Urothelium cell line (cell line): ENCODE measurements at regions not wholly inside any gene's neighbourhood (a gene's known extent, or its start where the extent isn't known, plus 50 kb on each side); places are given as distances from the start of the nearest gene placed in this dataset.
"Not testable (repeated sequence)": the region's sequence is repeated elsewhere in the genome, so short reads cannot be mapped to it uniquely, and the experiment has no call there.

ENCODE experiments used
- DNase-seq: peaks from one replicate; pipeline ENCODE4 v3.0.0; 2011; ENCODE audit warnings: low spot score, mixed read lengths
- FAIRE-seq: peaks from 2 replicates; lab custom pipeline; 2011; peaks lifted over from hg19 to GRCh38; lab: Jason Lieb, UNC

GRCh38 chr1:64358692-64359091 lies 111.2 kb upstream of the CACHD1 start:
- DNase-seq (no peak), FAIRE-seq (no peak)

- DNase-seq (no peak), FAIRE-seq (no peak)
These were observed 108.0 kb upstream of the CACHD1 start for GRCh38 chr1:64361974-64362373.

- FAIRE-seq, result no peak
- no peak for DNase-seq
These were observed 106.8 kb upstream of the CACHD1 start for GRCh38 chr1:64363111-64363510.

GRCh38 chr1:64363616-64364015 lies 106.3 kb upstream of the CACHD1 start:
- no peak for DNase-seq
- no peak for FAIRE-seq

GRCh38 chr1:64366821-64367220 lies 103.1 kb upstream of the CACHD1 start:
- FAIRE-seq (no peak), DNase-seq (no peak)

- DNase-seq, result no peak
- no peak for FAIRE-seq
These were observed 101.6 kb upstream of the CACHD1 start for GRCh38 chr1:64368344-64368743.

GRCh38 chr1:64378826-64379225 lies 91.1 kb upstream of the CACHD1 start:
- FAIRE-seq (no peak), DNase-seq (no peak)

- no peak for FAIRE-seq
- no peak for DNase-seq
These were observed 82.3 kb upstream of the CACHD1 start for GRCh38 chr1:64387389-64388285.

GRCh38 chr1:64388336-64388735 lies 81.6 kb upstream of the CACHD1 start:
- FAIRE-seq (no peak), DNase-seq (no peak)

GRCh38 chr1:64392109-64392508 lies 77.8 kb upstream of the CACHD1 start:
- FAIRE-seq (no peak), DNase-seq (no peak)

GRCh38 chr1:64393790-64394189 lies 76.1 kb upstream of the CACHD1 start:
- no peak for FAIRE-seq
- DNase-seq, result no peak

- DNase-seq, result no peak
- FAIRE-seq, result no peak
These were observed 73.1 kb upstream of the CACHD1 start for GRCh38 chr1:64396817-64397216.

- FAIRE-seq, result no peak
- no peak for DNase-seq
These were observed 72.4 kb upstream of the CACHD1 start for GRCh38 chr1:64397541-64397940.

GRCh38 chr1:64398936-64399335 lies 71.0 kb upstream of the CACHD1 start:
- FAIRE-seq (no peak), DNase-seq (no peak)

GRCh38 chr1:64401285-64401684 lies 68.6 kb upstream of the CACHD1 start:
- DNase-seq, result no peak
- no peak for FAIRE-seq

- no peak for DNase-seq
- no peak for FAIRE-seq
These were observed 66.6 kb upstream of the CACHD1 start for GRCh38 chr1:64403331-64403730.

GRCh38 chr1:64404202-64404601 lies 65.7 kb upstream of the CACHD1 start:
- DNase-seq (no peak), FAIRE-seq (peak; percentile 9)

- DNase-seq (no peak), FAIRE-seq (no peak)
These were observed 64.1 kb upstream of the CACHD1 start for GRCh38 chr1:64405833-64406232.

- FAIRE-seq (no peak), DNase-seq (no peak)
These were observed 59.7 kb upstream of the CACHD1 start for GRCh38 chr1:64410217-64410616.

- FAIRE-seq, DNase-seq: not testable (repeated sequence)
These were observed 54.9 kb upstream of the CACHD1 start for GRCh38 chr1:64414855-64415546.

- FAIRE-seq (no peak), DNase-seq (no peak)
These were observed 52.1 kb upstream of the CACHD1 start for GRCh38 chr1:64417803-64418202.
